ENCODE measurements at regions not wholly inside any gene's neighbourhood (a gene's known extent, or its start where the extent isn't known, plus 50 kb on each side); places are given as distances from the start of the nearest gene placed in this dataset.

- TF ChIP-seq POLR2AphosphoS5 (IDR thresholded peaks at IDR 0.05) (no peak), CTCF (IDR thresholded peaks at IDR 0.05) (no peak), POLR2A (IDR thresholded peaks at IDR 0.05) (no peak)
Observed at GRCh38 chr7:53661645-53662217, 626.3 kb downstream of the POM121L12 start.

Measured in prostate gland (tissue), 2 donors.